SK-N-SH treated with all-trans-retinoic acid at 6 μM for 48 hours (cell line): ENCODE measurements at regions not wholly inside any gene's neighbourhood (a gene's known extent, or its start where the extent isn't known, plus 50 kb on each side); places are given as distances from the start of the nearest gene placed in this dataset.

Experiments
- ATAC-seq: fragments of 200-7000 bp; cut with Tn5 transposase; 3 replicates; pipeline ENCODE4 v1.9.1; 2020; ENCODE audit warnings: mild to moderate bottlenecking, moderate library complexity
- ARNTL ChIP-seq: fragments of 450-650 bp; formaldehyde crosslinking; IDR thresholded peaks from 2 replicates; pipeline ENCODE4 v1.5.0; 2020; ENCODE audit warnings: low read depth, mild to moderate bottlenecking, moderate library complexity, borderline replicate concordance
- BACH2 ChIP-seq: fragments of 250-450 bp; sonication (Bioruptor Pico); IDR thresholded peaks from 2 replicates; pipeline ENCODE4 v1.9.0; 2021; ENCODE audit warnings: mild to moderate bottlenecking, borderline replicate concordance
- CREB5 ChIP-seq: fragments of 250-450 bp; sonication (Bioruptor Pico); IDR thresholded peaks from 2 replicates; pipeline ENCODE4 v1.5.1; 2020; ENCODE audit warnings: low read depth, mild to moderate bottlenecking, moderate library complexity
- CSDC2 ChIP-seq: fragments of 250-450 bp; sonication (Bioruptor Pico); IDR thresholded peaks from 2 replicates; pipeline ENCODE4 v1.5.0; 2020; ENCODE audit warnings: mild to moderate bottlenecking, moderate library complexity
- CSRNP3 ChIP-seq: fragments of 250-450 bp; sonication (Bioruptor Pico); IDR thresholded peaks from 2 replicates; pipeline ENCODE4 v1.5.1; 2021; ENCODE audit warnings: mild to moderate bottlenecking, moderate library complexity
- ESRRG ChIP-seq: fragments of 250-450 bp; sonication (Bioruptor Pico); IDR thresholded peaks from 2 replicates; pipeline ENCODE4 v1.6.1; 2021; ENCODE audit warnings: mild to moderate bottlenecking
- GLIS3 ChIP-seq: fragments of 250-450 bp; sonication (Bioruptor Pico); IDR thresholded peaks from 2 replicates; pipeline ENCODE4 v1.5.0; 2020; ENCODE audit warnings: mild to moderate bottlenecking, moderate library complexity
- ISL1 ChIP-seq: fragments of 250-450 bp; sonication (Bioruptor Pico); IDR thresholded peaks from 2 replicates; pipeline ENCODE4 v2.1.2; 2022; ENCODE audit warnings: mild to moderate bottlenecking, moderate library complexity
- OSR1 ChIP-seq: fragments of 250-450 bp; sonication (Bioruptor Pico); IDR thresholded peaks from 2 replicates; pipeline ENCODE4 v1.8.0; 2022; ENCODE audit warnings: moderate library complexity, mild to moderate bottlenecking, inconsistent platforms
- PPARA ChIP-seq: fragments of 250-450 bp; sonication (Bioruptor Pico); IDR thresholded peaks from 2 replicates; pipeline ENCODE4 v1.5.0; 2020; ENCODE audit warnings: mild to moderate bottlenecking, borderline replicate concordance
- RARB ChIP-seq: fragments of 250-450 bp; sonication (Bioruptor Pico); IDR thresholded peaks from 2 replicates; pipeline ENCODE4 v1.8.0; 2021; ENCODE audit warnings: mild to moderate bottlenecking, moderate library complexity
- SNAI2 ChIP-seq: fragments of 250-450 bp; sonication (Bioruptor Pico); IDR thresholded peaks from 2 replicates; pipeline ENCODE4 v1.5.0; 2020; ENCODE audit warnings: mild to moderate bottlenecking, moderate library complexity
- TCF4 ChIP-seq: fragments of 250-450 bp; sonication (Bioruptor Pico); IDR thresholded peaks from 2 replicates; pipeline ENCODE4 v1.8.0; 2021; ENCODE audit warnings: mild to moderate bottlenecking, moderate library complexity, borderline replicate concordance
- TOX ChIP-seq: fragments of 250-450 bp; sonication (Bioruptor Pico); IDR thresholded peaks from 2 replicates; pipeline ENCODE4 v1.8.0; 2021; ENCODE audit warnings: mild to moderate bottlenecking, moderate library complexity, borderline replicate concordance
- ZC3H10 ChIP-seq: fragments of 250-450 bp; sonication (Bioruptor Pico); IDR thresholded peaks from 2 replicates; pipeline ENCODE4 v1.5.1; 2021; ENCODE audit warnings: mild to moderate bottlenecking, moderate library complexity
- ZFP3 ChIP-seq: fragments of 250-450 bp; sonication (Bioruptor Pico); IDR thresholded peaks from 2 replicates; pipeline ENCODE4 v1.5.0; 2020; ENCODE audit warnings: mild to moderate bottlenecking, moderate library complexity
- ZFP30 ChIP-seq: fragments of 450-650 bp; formaldehyde crosslinking; IDR thresholded peaks from 2 replicates; pipeline ENCODE4 v1.5.0; 2022; ENCODE audit warnings: mild to moderate bottlenecking, moderate library complexity
- ZNF565 ChIP-seq: fragments of 450-650 bp; formaldehyde crosslinking; conservative IDR thresholded peaks from 2 replicates; pipeline ENCODE4 v1.5.0; 2020; ENCODE audit warnings: low read depth, mild to moderate bottlenecking, moderate library complexity
- ZNF70 ChIP-seq: fragments of 450-650 bp; formaldehyde crosslinking; IDR thresholded peaks from 2 replicates; pipeline ENCODE4 v1.5.0; 2020; ENCODE audit warnings: mild to moderate bottlenecking, moderate library complexity
- ZNF8 ChIP-seq: fragments of 450-650 bp; formaldehyde crosslinking; IDR thresholded peaks from 2 replicates; pipeline ENCODE4 v1.5.0; 2020; ENCODE audit warnings: mild to moderate bottlenecking, moderate library complexity
- TF ChIP-seq, protein P1 (sequence below): fragments of 250-450 bp; sonication (Bioruptor Pico); IDR thresholded peaks from 2 replicates; pipeline ENCODE4 v1.8.0; 2020; ENCODE audit warnings: mild to moderate bottlenecking, moderate library complexity, borderline replicate concordance
- TF ChIP-seq, protein P2 (sequence below): fragments of 250-450 bp; sonication (Bioruptor Pico); IDR thresholded peaks from 2 replicates; pipeline ENCODE4 v1.5.0; 2020; ENCODE audit warnings: mild to moderate bottlenecking, moderate library complexity
- TF ChIP-seq, protein P3 (sequence below): fragments of 250-450 bp; sonication (Bioruptor Pico); IDR thresholded peaks from 2 replicates; pipeline ENCODE4 v1.8.0; 2021; ENCODE audit warnings: low read depth, mild to moderate bottlenecking, moderate library complexity, borderline replicate concordance

DNA sequence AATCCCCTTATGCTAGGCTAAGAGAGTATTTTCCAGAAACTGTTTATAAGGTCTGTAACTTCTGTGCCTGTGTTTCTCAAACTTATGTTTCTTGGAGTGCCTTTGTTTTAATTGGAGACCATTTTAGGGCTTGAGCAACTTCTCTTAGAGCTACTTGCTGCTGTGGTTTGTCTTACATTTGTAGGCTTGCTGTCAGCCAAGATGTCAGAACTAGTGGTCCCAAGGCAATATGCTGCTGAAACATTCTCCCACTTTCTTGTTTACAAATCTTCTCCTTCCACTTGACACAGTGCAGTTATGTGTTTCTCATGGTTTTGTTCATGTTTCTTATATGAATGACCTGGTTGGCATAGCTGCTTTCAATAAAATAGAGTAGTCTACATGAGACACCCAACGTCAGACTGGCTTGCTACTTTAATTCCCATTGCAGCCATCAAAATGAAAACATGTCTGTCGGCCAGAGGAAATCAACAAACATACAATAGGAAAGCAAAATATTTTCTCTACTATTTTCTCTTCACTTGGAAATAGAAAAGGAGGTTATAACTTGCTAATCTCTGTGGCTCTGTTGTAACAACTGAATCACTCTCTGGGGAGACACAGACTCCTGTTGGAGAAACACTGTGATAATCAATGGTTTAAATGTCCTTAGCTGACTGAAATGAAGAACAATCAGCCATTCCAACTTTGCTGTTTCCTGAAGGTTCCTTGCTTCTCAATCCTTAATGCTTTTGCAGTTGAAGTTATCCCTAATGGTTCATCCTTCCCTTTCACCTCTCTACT lies 426.4 kb downstream of the PDGFC start:
- no peak for ATAC-seq
- no peak for TF ChIP-seq ZNF8
- no peak for TF ChIP-seq BACH2 (CRISPR knock-in tag)

- TF ChIP-seq ZFP3 (no peak), OSR1 (CRISPR knock-in tag) (no peak), CREB5 (CRISPR knock-in tag) (no peak), BACH2 (CRISPR knock-in tag) (no peak), ZNF8 (no peak), CSDC2 (CRISPR knock-in tag) (no peak), CSRNP3 (CRISPR knock-in tag) (no peak), ZC3H10 (CRISPR knock-in tag) (no peak), TCF4 (CRISPR knock-in tag) (no peak), SNAI2 (no peak), TOX (CRISPR knock-in tag) (no peak), ARNTL (CRISPR knock-in tag) (no peak), ZNF70 (CRISPR knock-in tag) (no peak), RARB (CRISPR knock-in tag) (no peak), ESRRG (CRISPR knock-in tag) (no peak), GLIS3 (no peak), ZNF565 (CRISPR knock-in tag) (no peak), PPARA (no peak)
- TF ChIP-seq, protein P1, sequence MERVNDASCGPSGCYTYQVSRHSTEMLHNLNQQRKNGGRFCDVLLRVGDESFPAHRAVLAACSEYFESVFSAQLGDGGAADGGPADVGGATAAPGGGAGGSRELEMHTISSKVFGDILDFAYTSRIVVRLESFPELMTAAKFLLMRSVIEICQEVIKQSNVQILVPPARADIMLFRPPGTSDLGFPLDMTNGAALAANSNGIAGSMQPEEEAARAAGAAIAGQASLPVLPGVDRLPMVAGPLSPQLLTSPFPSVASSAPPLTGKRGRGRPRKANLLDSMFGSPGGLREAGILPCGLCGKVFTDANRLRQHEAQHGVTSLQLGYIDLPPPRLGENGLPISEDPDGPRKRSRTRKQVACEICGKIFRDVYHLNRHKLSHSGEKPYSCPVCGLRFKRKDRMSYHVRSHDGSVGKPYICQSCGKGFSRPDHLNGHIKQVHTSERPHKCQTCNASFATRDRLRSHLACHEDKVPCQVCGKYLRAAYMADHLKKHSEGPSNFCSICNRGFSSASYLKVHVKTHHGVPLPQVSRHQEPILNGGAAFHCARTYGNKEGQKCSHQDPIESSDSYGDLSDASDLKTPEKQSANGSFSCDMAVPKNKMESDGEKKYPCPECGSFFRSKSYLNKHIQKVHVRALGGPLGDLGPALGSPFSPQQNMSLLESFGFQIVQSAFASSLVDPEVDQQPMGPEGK (CRISPR knock-in tag), result no peak
- TF ChIP-seq, protein P2, sequence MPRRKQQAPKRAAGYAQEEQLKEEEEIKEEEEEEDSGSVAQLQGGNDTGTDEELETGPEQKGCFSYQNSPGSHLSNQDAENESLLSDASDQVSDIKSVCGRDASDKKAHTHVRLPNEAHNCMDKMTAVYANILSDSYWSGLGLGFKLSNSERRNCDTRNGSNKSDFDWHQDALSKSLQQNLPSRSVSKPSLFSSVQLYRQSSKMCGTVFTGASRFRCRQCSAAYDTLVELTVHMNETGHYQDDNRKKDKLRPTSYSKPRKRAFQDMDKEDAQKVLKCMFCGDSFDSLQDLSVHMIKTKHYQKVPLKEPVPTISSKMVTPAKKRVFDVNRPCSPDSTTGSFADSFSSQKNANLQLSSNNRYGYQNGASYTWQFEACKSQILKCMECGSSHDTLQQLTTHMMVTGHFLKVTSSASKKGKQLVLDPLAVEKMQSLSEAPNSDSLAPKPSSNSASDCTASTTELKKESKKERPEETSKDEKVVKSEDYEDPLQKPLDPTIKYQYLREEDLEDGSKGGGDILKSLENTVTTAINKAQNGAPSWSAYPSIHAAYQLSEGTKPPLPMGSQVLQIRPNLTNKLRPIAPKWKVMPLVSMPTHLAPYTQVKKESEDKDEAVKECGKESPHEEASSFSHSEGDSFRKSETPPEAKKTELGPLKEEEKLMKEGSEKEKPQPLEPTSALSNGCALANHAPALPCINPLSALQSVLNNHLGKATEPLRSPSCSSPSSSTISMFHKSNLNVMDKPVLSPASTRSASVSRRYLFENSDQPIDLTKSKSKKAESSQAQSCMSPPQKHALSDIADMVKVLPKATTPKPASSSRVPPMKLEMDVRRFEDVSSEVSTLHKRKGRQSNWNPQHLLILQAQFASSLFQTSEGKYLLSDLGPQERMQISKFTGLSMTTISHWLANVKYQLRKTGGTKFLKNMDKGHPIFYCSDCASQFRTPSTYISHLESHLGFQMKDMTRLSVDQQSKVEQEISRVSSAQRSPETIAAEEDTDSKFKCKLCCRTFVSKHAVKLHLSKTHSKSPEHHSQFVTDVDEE (CRISPR knock-in tag), result no peak
- ATAC-seq, result no peak
Observed at GRCh38 chr4:156539376-156539775, 432.2 kb downstream of the PDGFC start.

GRCh38 chr4:156538651-156539257 lies 432.8 kb downstream of the PDGFC start:
- no peak for TF ChIP-seq ZC3H10 (CRISPR knock-in tag)
- TF ChIP-seq ZFP30 (CRISPR knock-in tag), result no peak
- no peak for TF ChIP-seq ZNF8
- TF ChIP-seq TCF4 (CRISPR knock-in tag), result no peak
- TF ChIP-seq TOX (CRISPR knock-in tag), result no peak

GRCh38 chr4:156538210-156538609 lies 433.4 kb downstream of the PDGFC start:
- peak; percentile 69; the same call in 2 of the 3 replicates for ATAC-seq
- TF ChIP-seq ISL1, result no peak
- TF ChIP-seq, protein P3, sequence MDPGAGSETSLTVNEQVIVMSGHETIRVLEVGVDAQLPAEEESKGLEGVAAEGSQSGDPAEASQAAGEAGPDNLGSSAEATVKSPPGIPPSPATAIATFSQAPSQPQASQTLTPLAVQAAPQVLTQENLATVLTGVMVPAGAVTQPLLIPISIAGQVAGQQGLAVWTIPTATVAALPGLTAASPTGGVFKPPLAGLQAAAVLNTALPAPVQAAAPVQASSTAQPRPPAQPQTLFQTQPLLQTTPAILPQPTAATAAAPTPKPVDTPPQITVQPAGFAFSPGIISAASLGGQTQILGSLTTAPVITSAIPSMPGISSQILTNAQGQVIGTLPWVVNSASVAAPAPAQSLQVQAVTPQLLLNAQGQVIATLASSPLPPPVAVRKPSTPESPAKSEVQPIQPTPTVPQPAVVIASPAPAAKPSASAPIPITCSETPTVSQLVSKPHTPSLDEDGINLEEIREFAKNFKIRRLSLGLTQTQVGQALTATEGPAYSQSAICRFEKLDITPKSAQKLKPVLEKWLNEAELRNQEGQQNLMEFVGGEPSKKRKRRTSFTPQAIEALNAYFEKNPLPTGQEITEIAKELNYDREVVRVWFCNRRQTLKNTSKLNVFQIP (CRISPR knock-in tag), result no peak
- TF ChIP-seq ZFP3, result no peak
- TF ChIP-seq, protein P1 (CRISPR knock-in tag), result no peak
- TF ChIP-seq ZC3H10 (CRISPR knock-in tag), result no peak
- no peak for TF ChIP-seq BACH2 (CRISPR knock-in tag)
- TF ChIP-seq CSDC2 (CRISPR knock-in tag), result no peak
- TF ChIP-seq CREB5 (CRISPR knock-in tag), result no peak
- TF ChIP-seq OSR1 (CRISPR knock-in tag), result no peak
- no peak for TF ChIP-seq ZNF8

More at GRCh38 chr4:156538651-156539257, 432.8 kb downstream of the PDGFC start:
- ATAC-seq, result no peak; the same call in 2 of the 3 replicates
